ENCODE measurements at regions not wholly inside any gene's neighbourhood (a gene's known extent, or its start where the extent isn't known, plus 50 kb on each side); places are given as distances from the start of the nearest gene placed in this dataset.

DNA sequence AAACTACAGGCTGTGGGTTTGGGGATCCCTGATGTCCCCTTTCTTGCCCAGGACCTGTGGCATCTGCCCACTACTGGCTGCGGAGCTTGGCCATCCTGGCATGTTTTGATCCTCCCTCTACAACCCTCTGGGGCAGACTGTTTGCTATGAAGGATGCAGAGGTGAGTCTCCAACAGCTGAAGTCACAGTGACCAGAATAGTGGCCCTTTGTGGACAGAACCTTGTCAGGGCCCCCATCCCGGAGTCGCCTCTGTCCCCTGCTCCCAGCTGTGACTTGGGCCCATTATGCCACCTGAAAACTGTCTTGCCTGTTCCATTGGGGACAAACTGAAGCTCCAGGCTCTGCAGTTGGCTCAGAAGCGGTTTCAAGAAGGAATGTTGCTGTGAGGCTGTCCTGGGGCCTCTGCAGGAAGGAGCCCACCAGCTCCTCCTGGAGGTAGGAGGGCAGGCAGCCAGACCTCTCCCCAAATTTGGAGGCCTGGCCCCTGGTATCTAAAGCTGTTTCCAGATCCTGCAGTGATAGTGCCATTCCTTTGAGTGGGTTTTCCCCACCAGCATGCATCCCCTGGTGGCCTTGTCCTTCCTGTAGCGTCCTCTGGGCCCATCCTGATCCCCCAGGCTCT, 93.3 kb downstream of the BARX1 start:
- ATAC-seq (no peak), DNase-seq (no peak)
- Mint-ChIP-seq H3K4me1 (no peaks in the 10 kb centered on the region), H3K27me3 (ENCODE audit: low read depth in 2 of 2) (peaks cover 14 to 34% of the 10 kb centered on the region in 2 donors), H3K9me3 (no peaks in the 10 kb centered on the region), H3K4me3 (no peak overlapping the region), H3K27ac (no peak overlapping the region), H3K36me3 (no peaks in the 10 kb centered on the region)
- H3K4me3 ChIP-seq (ENCODE audit: low read length) = no peak overlapping the region
- 84% methylated on average over 4 of the region's 5 CpGs for WGBS (ENCODE audit: insufficient coverage)
- no peaks in the 10 kb centered on the region for H3K36me3 ChIP-seq (ENCODE audit: control insufficient read depth, insufficient read depth, low read length)
- no peaks in the 10 kb centered on the region for H3K4me1 ChIP-seq (ENCODE audit: control insufficient read depth, insufficient read depth, low read length)
- TF ChIP-seq, protein P1, sequence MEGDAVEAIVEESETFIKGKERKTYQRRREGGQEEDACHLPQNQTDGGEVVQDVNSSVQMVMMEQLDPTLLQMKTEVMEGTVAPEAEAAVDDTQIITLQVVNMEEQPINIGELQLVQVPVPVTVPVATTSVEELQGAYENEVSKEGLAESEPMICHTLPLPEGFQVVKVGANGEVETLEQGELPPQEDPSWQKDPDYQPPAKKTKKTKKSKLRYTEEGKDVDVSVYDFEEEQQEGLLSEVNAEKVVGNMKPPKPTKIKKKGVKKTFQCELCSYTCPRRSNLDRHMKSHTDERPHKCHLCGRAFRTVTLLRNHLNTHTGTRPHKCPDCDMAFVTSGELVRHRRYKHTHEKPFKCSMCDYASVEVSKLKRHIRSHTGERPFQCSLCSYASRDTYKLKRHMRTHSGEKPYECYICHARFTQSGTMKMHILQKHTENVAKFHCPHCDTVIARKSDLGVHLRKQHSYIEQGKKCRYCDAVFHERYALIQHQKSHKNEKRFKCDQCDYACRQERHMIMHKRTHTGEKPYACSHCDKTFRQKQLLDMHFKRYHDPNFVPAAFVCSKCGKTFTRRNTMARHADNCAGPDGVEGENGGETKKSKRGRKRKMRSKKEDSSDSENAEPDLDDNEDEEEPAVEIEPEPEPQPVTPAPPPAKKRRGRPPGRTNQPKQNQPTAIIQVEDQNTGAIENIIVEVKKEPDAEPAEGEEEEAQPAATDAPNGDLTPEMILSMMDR (IDR thresholded peaks at IDR 0.05) = no peak
- no peaks in the 10 kb centered on the region for H3K9me3 ChIP-seq (ENCODE audit: control insufficient read depth, insufficient read depth, low read length)
- peaks cover 15% of the 10 kb centered on the region for H3K27me3 ChIP-seq (ENCODE audit: control insufficient read depth, insufficient read depth, low read length)
- H3K27ac ChIP-seq (ENCODE audit: low read length) = no peak overlapping the region
- intact Hi-C loops (cut with micrococcal nuclease) = no loop called here

DNA sequence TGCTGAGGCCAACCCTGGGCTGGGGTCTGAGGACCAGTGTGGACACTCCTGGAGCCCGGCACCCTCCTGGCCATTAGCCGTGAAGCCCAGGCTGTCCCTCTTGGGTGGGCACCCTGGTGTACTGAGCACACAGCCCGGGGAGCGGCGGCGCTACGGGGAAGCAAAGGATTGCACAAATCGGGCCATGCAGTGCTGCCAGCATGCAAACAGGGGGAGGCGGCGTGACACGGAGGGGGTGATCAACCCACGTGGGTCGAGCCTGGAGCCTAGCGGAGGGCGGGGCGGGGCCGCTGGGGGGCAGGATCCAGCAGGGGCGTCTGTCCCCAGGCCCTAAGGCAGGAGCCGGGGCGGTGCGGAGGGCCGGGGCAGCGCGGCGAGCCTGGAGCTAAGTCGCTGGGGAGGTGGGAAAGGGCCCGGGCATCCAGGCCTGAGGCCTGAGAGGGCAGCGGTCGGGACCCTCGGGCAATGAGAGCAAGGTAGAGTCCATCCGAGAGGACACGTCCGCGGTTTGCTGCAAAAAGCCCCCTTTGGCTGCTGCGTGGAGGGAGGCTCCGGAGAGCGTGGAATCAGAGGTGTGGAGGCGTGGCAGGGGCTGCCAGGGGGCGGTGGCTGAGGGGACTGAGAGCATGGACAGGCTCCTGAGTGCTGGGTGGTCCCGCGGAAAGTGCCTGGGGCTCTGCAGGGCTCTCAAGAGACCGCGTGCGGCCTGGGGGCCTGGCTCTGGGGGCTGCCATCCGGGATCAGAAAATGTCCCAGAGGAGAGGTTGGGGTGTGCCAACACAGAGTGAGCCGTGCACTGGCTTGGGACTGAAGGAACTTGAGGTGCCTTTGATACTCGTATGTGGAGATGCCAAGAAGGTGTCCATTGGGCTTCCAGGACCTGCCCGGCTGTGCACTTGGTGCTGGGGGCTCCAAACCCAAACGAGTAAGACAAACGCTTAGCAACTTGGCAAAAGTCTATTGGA, 94.2 kb downstream of the BARX1 start:
- Mint-ChIP-seq H3K36me3 (no peaks in the 10 kb centered on the region), H3K4me1 (no peaks in the 10 kb centered on the region), H3K4me3 (no peak overlapping the region), H3K27ac (no peak overlapping the region), H3K27me3 (ENCODE audit: low read depth in 2 of 2) (peaks cover 22 to 40% of the 10 kb centered on the region in 2 donors), H3K9me3 (no peaks in the 10 kb centered on the region)
- 23% methylated on average over 50 of the region's 50 CpGs for WGBS (ENCODE audit: insufficient coverage)
- no peak for ATAC-seq
- intact Hi-C loops (cut with micrococcal nuclease) = no loop called here
- H3K4me3 ChIP-seq (ENCODE audit: low read length) = no peak overlapping the region
- no peaks in the 10 kb centered on the region for H3K9me3 ChIP-seq (ENCODE audit: control insufficient read depth, insufficient read depth, low read length)
- TF ChIP-seq, protein P1 (IDR thresholded peaks at IDR 0.05) = no peak
- H3K36me3 ChIP-seq (ENCODE audit: control insufficient read depth, insufficient read depth, low read length) = no peaks in the 10 kb centered on the region
- H3K4me1 ChIP-seq (ENCODE audit: control insufficient read depth, insufficient read depth, low read length) = no peaks in the 10 kb centered on the region
- no peak overlapping the region for H3K27ac ChIP-seq (ENCODE audit: low read length)
- DNase-seq = no peak
- peaks cover 18% of the 10 kb centered on the region for H3K27me3 ChIP-seq (ENCODE audit: control insufficient read depth, insufficient read depth, low read length)

DNA sequence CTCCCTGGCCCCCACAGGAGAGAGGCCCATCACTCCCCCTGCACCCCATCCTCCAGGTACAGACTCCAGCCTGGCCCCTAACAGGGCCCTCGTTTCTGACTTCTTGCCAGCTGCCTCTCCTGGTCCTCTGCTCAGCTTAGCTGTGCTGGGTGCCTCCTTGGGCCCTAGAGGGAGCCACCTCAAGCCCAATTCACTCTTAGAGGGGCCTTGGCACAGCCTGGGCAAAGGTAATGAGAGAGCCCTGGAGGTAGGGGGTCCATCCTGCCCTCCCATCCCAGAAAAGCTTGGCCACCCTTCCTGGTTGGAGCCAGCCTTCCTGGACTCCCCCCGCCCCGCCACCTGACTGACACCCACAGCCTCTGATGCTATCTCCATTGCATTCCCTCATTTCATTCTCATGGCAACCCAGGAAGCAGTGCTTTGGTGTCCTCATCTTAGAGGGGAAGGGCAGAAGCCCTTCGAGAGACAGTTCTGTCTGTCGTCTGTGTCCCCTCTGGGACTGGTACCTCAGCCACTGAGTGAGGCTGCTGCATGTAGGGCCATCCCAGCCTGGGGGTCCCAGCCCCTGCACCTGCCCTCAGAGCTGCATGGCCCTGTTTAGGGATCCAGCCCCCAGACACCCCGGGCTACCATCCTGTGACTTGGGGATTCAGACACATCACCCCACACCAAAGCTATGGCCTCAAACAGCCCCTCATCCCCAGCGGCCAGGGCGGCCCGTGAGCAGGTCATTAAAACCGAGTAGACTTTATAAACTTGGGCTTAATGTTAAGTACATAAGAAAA, 95.5 kb downstream of the BARX1 start:
- H3K36me3 ChIP-seq (ENCODE audit: control insufficient read depth, insufficient read depth, low read length) = no peaks in the 10 kb centered on the region
- peaks cover 18% of the 10 kb centered on the region for H3K27me3 ChIP-seq (ENCODE audit: control insufficient read depth, insufficient read depth, low read length)
- TF ChIP-seq, protein P1 (IDR thresholded peaks at IDR 0.05) = no peak
- ATAC-seq = no peak
- H3K4me3 ChIP-seq (ENCODE audit: low read length) = no peak overlapping the region
- Mint-ChIP-seq H3K27me3 (ENCODE audit: low read depth in 2 of 2) (peaks cover 36 to 50% of the 10 kb centered on the region in 2 donors), H3K27ac (no peak overlapping the region), H3K4me1 (no peaks in the 10 kb centered on the region), H3K4me3 (no peak overlapping the region), H3K36me3 (no peaks in the 10 kb centered on the region), H3K9me3 (no peaks in the 10 kb centered on the region)
- intact Hi-C loops (cut with micrococcal nuclease) = no loop called here
- 81% methylated on average over 9 of the region's 10 CpGs for WGBS (ENCODE audit: insufficient coverage)
- H3K4me1 ChIP-seq (ENCODE audit: control insufficient read depth, insufficient read depth, low read length) = no peaks in the 10 kb centered on the region
- H3K27ac ChIP-seq (ENCODE audit: low read length) = no peak overlapping the region
- H3K9me3 ChIP-seq (ENCODE audit: control insufficient read depth, insufficient read depth, low read length) = no peaks in the 10 kb centered on the region
- DNase-seq = no peak

Measured in natural killer cell (primary cell).